Cardiac fibroblast (primary cell): ENCODE measurements at regions not wholly inside any gene's neighbourhood (a gene's known extent, or its start where the extent isn't known, plus 50 kb on each side); places are given as distances from the start of the nearest gene placed in this dataset.

Source experiments
- DNase-seq, 2 donors: peaks; one replicate each; pipeline versions ENCODE4 v3.0.0 to v3.0.0-alpha.2; 2010; ENCODE audit warnings: low read depth in 2 of 2
- H3K4me3 ChIP-seq, 2 donors: replicated peaks in 1 of 2; 1 replicate in 1 of 2; 2 replicates in 1 of 2; pipeline ENCODE4 v1.5.1; 2011; ENCODE audit warnings: low read depth in 2 of 2, low read length in 2 of 2, mild to moderate bottlenecking in 2 of 2, moderate library complexity in 1 of 2
- CTCF ChIP-seq: IDR thresholded peaks from one replicate; pipeline ENCODE4 v1.5.1; 2011; ENCODE audit warnings: low read depth, mild to moderate bottlenecking, low read length, inconsistent platforms

- DNase-seq, result no peak
- no peak overlapping the region for H3K4me3 ChIP-seq
- no peak for TF ChIP-seq CTCF
These were observed 819.9 kb upstream of the GBE1 start for GRCh38 chr3:82581350-82581749.

GRCh38 chr3:82572721-82573120, 811.3 kb upstream of the GBE1 start:
- TF ChIP-seq CTCF, result no peak
- no peak overlapping the region for H3K4me3 ChIP-seq
- DNase-seq, result no peak

GRCh38 chr3:82568776-82569338, 807.4 kb upstream of the GBE1 start:
- H3K4me3 ChIP-seq, result no peak overlapping the region
- DNase-seq, result no peak
- TF ChIP-seq CTCF, result no peak

- H3K4me3 ChIP-seq, result no peak overlapping the region
- DNase-seq, result no peak
- no peak for TF ChIP-seq CTCF
These were observed 805.7 kb upstream of the GBE1 start for GRCh38 chr3:82567029-82567600.

- no peak for DNase-seq
- no peak overlapping the region for H3K4me3 ChIP-seq
- no peak for TF ChIP-seq CTCF
These were observed 801.5 kb upstream of the GBE1 start for GRCh38 chr3:82562896-82563295.

GRCh38 chr3:82561784-82562183, 800.3 kb upstream of the GBE1 start:
- no peak for DNase-seq
- no peak overlapping the region for H3K4me3 ChIP-seq
- no peak for TF ChIP-seq CTCF

- TF ChIP-seq CTCF, result no peak
- DNase-seq, result no peak
- no peak overlapping the region for H3K4me3 ChIP-seq
These were observed 796.6 kb upstream of the GBE1 start for GRCh38 chr3:82558081-82558480.
